Left renal pelvis (tissue), 4 donors: ENCODE measurements at regions not wholly inside any gene's neighbourhood (a gene's known extent, or its start where the extent isn't known, plus 50 kb on each side); places are given as distances from the start of the nearest gene placed in this dataset.

ENCODE experiments used
- DNase-seq, 4 donors: peaks; one replicate each; pipeline ENCODE4 v3.0.0-alpha.2; 2013; ENCODE audit warnings: low read depth in 4 of 4, low spot score in 3 of 4

GRCh38 chr10:10946081-10946480 lies 71.6 kb upstream of the CELF2 start:
- no peak for DNase-seq

- DNase-seq: no peak
Measured at GRCh38 chr10:10946801-10947200, 70.9 kb upstream of the CELF2 start.

DNA sequence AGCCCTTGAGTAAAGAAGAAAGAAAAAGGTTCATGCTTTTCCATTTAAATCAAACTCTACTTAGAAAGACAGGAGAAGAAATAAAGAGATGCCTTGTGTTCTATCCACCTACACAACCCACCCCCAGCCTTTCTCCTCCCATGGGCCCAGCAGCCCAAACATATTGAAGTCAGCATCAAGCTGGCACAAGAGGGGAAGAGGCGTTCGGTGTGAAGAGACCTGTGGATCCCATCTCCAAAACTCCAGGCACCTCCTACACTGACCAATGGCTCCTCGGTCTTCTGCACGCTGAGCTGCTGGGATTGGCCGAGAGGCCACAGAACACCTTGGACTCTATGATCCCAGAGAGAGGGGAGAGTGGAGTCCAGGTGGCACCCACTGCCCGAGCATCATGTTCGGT lies 66.0 kb upstream of the CELF2 start:
- DNase-seq: no peak

- no peak for DNase-seq
Measured at GRCh38 chr10:10952800-10953199, 64.9 kb upstream of the CELF2 start.

DNA sequence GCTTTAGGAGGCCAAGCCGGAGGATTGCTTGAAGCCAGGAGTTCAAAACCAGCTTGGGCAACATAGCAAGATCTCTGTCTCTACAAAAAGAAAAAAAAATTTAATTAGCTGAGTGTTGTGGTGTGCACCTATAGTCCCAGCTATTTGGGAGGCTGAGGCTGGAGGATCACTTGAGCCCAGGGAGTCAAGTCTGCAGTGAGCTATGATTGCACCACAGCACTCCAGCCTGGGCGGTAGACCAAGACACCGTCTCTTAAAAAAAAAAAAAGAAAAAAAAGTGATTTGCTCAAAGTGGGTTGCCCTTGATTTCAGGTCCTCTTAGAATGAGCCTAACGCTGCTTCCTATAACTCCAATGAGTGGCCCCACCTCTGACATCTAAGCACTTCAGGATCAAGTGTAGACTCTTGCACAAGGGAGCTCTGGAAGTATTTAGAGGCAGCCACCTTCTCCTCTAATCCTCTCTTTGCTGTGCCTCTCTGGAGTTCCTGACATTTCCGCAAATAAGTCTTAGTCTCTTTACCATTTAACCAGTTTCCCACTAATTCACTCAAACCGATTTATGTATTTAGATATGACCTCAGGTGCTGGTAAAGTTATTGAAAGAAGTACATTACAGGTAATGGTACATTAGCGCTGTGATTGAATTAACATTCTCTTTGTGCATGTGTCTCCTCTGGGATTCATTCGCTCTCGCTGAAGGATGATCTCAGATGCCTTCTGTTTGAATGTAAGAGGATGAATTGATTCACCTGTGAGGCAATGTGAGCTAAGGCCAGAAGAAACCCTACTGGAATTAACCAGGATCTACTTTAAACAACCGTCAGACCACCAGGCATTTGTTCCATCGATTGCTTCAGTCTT lies 60.8 kb upstream of the CELF2 start:
- DNase-seq: no peak

GRCh38 chr10:10958041-10958440 lies 59.6 kb upstream of the CELF2 start:
- no peak for DNase-seq

GRCh38 chr10:10959666-10960065 lies 58.0 kb upstream of the CELF2 start:
- DNase-seq: no peak

DNA sequence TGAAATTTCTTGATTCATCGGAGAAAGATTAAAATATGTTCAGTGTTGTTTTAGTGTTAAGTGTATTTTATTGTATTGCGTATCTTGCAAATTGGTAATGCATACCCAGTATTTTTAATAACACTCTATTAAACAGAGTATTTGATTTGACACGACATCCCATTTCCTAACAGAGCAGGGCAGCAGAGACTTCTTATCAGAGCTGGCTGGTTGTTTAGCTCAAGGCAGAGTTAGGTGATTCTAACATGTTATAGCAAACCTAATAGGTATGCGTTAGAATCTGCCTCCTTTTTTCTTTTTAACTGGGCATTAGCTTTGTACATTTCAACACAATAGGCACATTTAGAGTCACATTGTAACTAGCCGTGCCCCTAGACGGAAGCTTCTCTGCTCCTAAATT lies 57.1 kb upstream of the CELF2 start:
- no peak for DNase-seq

- no peak for DNase-seq
Measured at GRCh38 chr10:10961072-10961471, 56.6 kb upstream of the CELF2 start.

DNA sequence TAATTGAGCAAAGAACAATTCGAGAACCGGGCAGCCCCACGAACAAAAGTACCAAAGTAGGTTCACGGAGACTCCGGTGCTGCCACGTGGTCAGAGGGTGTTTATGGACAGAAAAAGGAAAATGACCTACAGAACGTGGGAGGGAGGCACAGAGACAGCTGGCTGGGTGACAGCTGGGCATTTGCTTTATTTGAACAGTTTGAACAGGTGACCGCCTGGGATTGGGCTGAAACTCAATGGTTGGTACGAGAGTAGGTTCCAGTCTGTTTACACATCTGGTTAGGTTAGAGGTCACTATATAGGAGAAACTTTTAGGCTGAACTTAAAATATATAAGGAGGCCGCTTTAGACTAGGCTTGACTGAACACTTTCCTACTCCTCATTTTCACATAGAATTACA lies 50.6 kb upstream of the CELF2 start:
- DNase-seq: no peak

- no peak for DNase-seq
Measured at GRCh38 chr10:10967581-10968256, 50.0 kb upstream of the CELF2 start.
